Renal cortical epithelial cell (primary cell): ENCODE measurements at regions not wholly inside any gene's neighbourhood (a gene's known extent, or its start where the extent isn't known, plus 50 kb on each side); places are given as distances from the start of the nearest gene placed in this dataset.
"Not testable (repeated sequence)": the region's sequence is repeated elsewhere in the genome, so short reads cannot be mapped to it uniquely, and the experiment has no call there.

Experiments
- DNase-seq: peaks from one replicate; pipeline ENCODE4 v3.0.0-alpha.2; 2011; ENCODE audit warnings: low read depth

DNA sequence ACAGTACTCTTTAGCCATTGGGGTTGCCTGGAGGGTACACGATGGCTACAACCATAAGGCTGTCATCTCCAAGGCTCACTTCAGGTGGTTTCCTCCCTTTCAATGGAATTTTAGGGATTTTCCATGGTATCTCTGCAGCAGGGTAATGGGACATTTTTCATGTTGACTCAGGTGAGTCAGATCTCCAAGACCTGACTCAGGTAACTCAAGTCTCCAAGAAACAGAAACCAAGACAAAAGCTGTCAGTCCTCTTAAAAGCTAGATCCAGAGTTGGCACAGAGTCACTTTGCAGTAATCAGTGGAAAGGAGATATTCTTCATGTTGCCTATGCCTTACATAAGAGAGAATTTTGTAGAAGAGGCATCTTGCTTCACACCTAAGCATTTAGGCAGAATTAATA lies 375.8 kb upstream of the ARPP21 start:
- no peak for DNase-seq

DNA sequence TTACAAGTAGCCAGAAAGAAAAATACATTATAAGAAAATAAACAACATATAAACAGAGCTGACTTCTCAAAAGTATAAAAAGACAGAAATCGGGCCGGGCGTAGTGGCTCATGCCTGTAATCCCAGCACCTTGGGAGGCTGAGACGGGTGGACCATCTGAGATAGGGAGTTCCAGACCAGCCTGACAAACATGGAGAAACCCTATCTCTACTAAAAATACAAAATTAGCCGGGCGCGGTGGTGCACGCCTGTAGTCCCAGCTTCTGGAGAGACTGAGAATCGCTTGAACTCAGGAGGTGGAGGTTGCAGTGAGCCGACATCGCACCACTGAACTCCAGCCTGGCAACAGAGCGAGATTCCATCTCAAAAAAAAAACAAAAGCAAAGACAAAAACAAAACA lies 373.3 kb upstream of the ARPP21 start:
- not testable (repeated sequence) for DNase-seq

DNA sequence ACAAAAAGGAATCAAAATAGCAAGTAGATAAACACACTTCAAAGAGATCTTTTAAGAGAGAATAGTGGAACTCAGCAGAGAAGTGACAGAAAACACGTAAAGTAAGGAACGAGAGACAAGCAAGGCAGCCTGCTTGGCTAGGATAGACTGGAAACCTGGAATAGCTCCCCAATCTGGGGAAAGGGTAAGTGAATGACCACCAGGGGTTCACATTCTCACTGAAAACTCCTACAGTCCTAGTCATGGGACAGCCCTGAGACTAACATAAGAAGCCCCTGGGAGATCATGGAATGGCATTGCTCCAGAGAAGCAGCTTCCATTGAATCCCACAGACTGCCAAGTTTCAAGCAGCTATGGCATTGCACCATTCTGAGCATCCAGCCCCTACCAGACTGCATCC lies 363.6 kb upstream of the ARPP21 start:
- no peak for DNase-seq

DNA sequence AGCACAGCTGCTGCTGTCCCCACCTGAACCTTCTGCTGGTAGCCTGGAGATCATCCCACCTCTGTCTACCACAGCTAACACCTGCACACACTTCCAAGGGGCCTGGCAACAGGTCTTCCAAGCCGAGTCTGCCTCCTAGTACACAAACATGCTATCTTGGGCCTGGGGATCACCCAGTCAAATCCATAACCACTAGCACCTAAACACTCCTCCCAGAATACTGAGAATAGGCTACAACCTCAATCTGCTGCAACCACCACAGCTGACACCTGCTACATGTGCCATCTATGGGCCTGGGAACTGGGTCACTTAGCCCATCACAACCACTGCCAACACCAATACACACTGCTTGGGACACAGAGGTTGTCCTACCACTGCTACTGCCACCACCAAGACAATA lies 362.8 kb upstream of the ARPP21 start:
- no peak for DNase-seq

DNA sequence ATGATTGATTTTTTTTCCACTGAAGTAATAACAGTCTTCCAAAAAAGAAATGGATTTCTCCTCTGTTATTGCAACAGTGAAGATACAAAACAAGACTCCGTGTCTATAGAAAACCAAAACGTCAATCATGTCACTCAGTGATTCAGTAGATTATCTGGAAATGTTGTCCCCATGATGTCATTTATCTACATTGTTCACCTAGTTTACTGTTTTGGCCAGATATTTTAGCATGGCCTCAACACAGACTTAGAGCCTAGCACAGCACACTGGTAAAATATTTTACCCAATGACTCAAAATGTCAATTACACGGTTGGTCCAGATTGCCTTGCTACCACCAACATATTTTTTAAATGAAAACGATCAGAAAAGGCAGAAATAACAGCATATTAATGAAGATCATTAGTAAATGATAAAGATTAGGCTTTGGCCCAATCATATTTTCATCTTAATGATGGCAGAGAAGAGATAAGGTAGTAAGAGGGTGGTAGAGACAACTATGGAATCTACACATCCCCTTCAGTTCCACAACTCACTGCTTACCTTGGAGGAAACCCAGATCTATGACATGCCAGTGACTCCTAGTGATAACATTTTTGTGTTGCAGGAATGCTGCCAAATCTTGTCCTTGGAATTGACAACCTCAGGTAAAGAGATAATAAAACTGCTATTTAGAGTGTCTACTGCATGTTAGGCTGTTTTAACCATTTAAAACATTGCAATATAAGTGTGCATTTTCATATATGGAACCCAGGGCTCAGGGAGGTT lies 347.7 kb upstream of the ARPP21 start:
- DNase-seq: no peak

DNA sequence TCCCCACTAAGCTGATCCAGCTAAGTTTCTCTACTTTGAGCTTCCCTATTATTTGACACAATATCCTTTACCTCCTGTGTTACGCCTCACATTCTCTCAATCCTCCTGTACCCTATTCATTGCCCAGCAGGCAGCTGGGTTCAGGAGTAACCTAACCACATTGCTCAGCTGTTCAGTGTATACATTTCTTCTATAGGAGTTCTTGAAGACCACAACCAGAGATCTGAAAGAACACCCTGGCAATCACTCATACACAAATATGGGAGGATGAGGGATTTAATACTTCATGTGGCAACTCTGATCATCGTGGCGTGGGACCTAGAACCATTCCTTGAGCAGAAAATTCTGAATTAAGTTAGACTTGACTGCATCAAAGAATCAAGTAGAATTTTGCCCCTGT lies 346.8 kb upstream of the ARPP21 start:
- DNase-seq: no peak

DNA sequence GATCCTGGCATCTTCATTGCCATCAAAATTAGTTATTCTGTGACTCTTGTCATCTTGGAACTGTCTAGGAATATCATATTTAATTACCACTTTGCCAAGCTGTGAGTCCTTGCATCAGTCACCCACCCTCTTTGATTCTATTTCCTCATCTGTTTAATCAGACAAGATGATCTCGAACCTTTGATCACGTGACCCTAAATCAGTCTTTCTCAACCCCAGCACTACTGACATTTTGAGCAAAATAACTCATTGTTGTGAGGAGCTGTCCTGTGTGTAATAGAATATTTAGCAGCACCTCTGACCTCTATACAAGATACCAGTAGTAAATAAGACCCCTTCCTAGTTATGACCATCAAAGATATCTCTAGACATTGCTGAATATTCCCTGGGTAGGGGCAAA lies 343.4 kb upstream of the ARPP21 start:
- no peak for DNase-seq

DNA sequence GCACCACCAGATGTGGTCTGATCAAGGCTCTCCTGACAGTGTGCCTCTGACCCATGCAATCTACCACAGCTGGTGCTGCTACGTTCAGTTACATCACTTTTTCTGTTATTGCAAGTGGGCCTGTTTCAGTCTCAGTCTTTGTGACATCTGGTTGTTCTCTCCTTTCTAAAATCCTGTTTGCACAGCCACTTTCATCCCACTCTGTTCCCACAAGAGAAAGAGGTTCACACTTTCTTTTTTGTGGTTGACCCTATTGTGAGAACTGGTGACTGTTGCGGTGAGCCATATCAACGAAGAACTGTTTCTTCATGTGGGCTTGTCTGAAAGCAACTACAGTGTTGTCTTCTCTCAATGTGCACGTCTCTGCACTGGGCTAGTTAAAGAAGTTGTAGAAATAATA lies 342.8 kb upstream of the ARPP21 start:
- DNase-seq: no peak

DNA sequence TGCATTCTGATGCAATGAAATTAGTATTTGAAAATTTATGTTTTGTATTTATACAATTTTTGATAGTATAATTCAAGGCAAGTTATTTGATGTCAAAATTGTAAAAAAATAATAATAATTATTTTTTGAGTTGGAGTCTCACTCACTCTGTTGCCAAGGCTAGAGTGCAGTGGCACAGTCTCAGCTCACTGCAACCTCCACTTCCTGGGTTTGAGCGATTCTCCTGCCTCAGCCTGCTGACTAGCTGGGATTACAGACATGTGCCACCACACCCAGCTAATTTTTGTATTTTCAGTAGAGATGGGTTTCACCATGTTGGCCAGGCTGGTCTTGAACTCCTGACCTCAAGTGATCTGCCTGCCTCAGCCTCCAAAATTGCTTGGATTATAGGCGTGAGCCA lies 342.4 kb upstream of the ARPP21 start:
- not testable (repeated sequence) for DNase-seq

DNA sequence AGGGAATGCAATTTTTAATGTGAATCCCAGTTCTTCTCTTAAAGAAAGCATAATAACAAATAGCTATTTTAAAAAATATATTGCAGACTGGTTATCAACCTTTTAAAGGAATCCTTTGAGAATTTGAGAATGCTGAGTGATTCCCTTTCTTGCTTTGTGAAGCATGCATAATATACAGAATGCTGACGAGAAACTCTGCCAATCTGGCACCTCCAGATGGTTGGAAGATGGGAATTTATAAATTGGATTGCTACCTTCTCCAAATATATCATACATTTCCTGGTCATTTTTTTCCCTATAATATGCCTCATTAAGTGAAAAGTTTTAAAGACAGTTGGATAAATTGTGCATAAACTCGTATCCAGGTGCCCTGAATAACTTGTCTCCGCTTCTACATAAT lies 333.9 kb upstream of the ARPP21 start:
- no peak for DNase-seq

DNA sequence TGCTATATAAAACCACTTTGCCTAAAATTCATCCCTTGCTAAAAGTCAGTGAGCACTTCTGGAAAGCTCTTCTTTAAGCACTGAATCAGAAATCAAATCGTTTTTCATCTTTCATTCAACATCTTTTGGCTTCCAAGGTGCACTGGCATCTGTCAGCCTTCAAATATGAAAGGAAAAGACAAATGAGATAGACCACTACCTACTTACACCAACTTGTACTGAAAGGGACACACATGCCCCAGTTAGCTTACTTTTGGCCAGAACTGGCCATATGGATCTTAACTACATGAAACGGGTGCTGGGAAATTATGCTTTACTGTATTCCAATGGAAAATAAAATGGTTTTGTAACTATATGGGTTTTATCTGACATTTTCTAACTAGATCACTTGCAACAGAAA lies 332.0 kb upstream of the ARPP21 start:
- DNase-seq: no peak

DNA sequence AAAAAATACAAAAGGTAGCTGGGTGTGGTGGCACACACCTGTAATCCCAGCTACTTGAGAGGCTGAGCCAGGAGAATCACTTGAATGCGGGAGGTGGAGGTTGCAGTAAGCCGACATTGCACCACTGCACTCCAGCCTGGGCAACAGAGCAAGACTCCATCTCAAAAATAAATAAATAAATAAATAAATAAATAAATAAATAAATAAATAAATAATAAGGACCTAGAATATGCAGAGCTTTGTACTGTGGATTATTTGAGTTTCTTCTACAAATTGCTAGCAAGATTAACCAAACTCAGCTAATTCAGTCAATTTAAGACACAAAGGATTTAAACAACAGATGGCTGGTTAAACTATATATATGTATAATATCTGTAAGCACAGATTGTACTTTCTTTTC lies 322.5 kb upstream of the ARPP21 start:
- DNase-seq: not testable (repeated sequence)

DNA sequence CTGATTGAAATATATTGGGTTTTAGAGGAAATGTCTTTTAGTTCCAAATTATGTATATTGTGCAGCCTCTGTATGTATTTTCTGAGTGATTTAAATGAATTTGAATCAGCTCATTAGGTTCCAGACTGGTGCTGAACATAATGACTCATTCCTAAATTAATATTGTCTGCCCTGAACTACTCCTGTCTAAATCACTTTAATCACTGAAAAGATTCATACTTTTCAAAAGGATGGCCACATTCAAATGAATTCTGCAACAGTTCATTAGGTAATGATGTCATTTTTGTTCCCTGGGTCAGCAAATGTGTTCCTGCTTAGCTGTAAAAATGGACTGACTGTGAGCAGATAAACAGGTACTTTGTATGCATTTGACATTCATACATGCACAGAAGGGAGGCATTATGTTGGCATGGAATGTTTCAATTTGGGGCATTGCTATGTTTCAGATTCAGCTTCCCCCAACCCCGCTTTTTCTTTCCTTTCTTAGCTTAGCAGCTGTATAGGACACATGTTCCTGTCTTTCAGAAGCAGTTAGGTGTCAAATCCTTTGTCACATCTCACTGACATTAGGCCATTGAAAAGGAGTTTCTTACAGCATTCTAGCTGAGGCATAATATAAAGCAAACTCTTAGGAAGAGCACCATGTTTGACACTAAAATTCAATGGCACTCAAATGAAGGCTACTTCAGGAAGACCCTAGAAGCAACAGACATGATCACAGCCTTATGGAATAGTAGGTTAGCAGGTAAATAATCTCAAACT lies 318.5 kb upstream of the ARPP21 start:
- peak; percentile 15 for DNase-seq

DNA sequence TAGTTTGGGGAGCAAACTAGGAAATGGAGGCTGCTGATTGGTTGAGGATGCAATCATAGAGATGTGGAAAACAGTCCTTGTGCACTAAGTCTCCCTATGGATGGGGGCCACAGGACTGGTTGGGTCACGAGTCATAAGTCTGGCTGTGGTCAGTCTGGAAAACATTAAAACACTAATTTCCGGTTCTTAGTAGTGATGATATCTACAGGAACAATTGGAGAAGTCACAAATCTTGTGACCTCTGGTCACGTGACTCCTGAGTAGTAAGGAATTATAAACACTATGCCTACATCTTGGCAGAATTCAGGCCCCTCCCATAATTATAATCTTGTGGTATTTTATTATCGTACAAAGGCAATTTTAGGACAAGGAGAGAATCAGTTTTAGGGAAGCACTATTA lies 317.3 kb upstream of the ARPP21 start:
- DNase-seq: peak; percentile 85

DNA sequence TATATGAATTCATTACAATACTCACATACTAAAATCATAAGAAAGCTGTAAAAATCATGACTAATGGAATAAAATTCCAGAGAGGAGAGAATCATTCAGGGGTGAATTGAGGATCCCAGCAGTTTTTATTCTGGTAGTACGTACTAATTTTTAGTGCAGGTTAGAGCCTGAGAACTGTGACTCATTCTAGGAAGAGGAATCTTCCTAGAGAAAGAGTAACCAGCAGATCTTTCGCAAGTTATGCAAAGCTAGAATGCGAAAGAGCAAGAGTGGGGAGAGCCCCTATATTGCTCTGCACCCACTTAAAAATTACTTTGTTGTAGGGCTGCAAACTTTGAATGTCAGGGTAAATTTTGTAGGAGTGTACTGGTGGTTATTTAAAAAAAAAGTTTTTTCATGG lies 303.6 kb upstream of the ARPP21 start:
- DNase-seq: peak; percentile 69

DNA sequence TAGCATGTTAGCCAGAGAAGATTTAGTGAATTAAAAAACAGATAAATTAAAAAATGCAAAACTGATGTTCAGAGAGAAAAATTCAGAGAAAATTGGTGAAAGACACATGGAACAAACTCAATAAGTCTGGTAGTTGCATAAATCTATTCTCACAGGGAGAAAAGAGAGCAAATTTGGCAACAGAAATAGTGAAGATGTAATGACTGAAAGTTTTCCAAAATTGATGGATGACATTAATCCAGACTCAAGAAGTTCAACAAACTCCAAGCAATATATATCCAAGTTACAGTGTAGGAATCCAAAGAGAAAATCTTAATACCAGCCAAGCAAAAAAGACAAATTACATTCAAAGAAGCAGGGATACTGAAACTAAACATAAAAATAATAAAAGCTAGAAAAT lies 302.7 kb upstream of the ARPP21 start:
- DNase-seq: no peak

DNA sequence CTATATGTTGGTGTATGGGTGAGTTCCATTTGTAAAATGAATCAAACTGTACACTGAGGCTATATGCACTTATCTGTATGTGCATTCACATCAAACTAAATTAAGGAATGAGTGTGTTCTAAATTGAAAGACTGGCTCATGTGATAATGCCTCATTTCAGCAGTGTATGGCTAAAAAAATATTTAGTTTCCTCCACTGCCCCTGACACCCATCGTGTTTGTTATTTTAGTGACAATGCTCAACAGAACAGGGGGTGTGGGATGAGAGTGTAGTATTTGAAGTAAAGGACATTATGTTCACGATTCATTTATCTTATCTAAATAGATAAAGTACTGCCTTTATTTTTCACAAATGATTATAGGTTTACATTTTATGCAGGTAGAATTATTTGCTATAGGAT lies 301.1 kb upstream of the ARPP21 start:
- DNase-seq: no peak

DNA sequence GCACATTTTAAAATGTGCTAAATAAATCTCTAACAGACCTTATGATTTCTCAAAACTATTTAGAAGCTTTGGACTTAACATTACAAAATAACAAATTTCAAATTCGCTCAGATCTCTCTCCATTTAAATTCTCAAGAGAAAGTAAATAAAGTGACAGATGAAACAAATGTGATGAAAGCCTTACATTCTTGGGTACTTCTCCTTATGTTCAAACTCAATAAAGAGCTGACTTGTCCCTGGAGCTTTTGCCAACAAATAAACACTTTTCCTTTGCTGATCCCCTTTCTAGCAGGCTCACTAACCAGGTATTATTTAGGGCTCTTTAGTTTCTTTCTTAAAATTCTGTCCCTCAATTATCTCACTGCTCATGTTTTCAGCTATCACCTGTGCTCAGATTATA lies 259.1 kb upstream of the ARPP21 start:
- no peak for DNase-seq

DNA sequence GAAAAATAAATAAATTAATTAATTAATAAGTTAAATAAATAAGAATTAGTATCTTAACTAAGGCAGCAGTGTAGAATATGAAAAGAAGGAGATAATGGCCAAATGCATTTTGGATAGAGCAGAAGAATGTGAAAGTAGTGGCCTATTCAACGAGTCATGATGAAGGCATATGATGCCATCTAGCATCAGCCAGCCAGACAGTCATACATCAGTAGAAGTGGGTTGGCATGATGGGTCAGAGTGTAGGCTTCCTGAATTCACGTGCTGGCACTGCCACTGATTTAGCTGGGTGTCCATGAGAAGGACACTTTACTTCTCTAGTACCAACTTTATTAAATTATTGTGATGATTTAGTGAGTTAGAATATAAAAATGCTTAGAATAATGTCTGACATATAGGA lies 256.1 kb upstream of the ARPP21 start:
- DNase-seq: peak; percentile 19

DNA sequence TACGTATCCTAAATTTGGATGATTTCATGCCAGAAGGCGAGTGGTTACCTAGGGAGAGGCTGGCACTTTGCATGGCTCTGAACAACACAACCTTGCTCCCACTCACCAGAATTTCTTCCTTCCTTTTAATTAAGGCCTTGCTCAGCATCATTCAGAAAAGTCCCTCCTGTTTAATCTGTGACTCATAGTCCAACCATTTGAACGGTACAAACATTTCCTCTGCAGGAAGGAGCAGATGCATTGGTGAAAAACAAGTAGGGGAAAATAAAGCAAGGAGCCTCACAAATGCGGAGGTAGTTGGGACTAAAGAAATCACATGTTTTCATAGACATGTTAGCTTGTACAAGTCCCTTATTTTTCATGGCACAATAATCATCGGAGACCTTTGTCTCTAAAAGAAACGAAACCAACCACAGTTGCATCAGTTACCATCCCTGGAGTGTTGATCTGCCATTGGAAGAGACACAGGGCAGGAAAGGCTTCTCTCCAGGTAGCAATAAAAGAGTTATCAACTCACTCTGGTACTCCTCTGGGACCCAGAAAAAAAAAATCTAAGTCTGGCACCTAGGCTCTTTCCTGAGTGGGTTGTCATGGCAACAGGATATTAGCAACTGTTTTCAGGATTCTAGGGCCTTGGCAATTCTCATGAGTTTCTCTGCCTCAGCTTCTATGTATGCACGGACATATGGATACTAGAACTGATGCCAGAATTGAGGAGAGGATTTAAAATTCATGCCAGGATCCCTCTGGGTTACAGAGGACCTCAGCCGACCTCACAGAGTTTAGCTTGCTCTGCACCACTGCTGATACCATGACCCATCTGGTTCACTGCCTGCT lies 255.4 kb upstream of the ARPP21 start:
- peak; percentile 90 for DNase-seq

DNA sequence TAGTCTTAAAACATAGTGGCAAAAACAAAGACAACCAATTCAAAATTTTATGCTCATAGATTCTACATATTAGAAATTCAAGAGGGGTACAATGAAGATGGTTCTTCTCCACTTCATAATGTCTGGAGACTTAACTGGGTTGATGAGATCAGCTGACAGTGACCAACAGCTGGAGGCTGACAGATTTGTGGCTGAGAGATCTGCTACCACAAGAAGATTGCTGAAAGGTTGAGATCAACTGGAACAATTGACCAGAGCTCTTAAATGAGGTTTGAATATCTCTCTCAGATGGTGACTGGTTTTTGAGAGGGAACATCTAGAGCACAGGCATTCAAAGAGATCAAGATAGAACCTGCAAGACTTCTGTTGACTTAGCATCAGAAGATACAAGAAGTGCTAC lies 254.1 kb upstream of the ARPP21 start:
- DNase-seq: no peak

DNA sequence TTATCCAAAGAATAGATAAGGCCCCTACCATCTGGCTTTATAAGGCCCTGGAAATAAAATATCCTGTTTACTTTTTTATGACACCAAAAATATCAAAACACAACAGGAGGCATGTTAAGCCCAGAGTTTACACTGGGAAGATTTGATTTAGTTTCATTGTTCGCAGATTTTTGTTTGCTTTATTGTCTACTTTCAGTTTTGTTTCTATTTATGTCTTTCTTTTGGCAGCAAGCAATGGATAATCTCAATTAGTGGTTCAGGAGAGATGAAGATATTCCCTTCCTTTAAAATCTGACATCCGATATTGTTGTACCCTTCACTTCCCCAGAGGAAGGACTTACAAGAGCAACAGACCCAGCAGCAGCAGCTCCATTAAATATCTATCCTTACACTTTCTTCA lies 249.4 kb upstream of the ARPP21 start:
- DNase-seq: no peak

DNA sequence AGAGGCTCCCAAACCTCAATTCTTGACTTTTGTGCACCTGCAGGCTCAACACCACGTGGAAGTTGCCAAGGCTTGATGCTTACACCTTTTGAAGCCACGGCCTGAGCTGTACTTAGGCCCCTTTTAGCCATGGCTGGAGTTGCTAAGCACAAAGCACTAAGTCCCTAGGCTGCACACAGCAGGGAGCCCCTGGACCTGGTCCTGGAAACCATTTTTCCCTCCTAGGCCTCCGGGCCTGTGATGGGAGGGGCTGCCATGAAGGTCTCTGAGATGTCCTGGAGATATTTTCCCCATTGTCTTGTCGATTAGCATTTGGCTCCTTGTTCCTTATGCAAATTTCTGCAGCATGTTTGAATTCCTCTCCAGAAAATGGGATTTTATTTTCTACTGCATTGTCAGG lies 247.1 kb upstream of the ARPP21 start:
- no peak for DNase-seq
